ENCODE measurements at regions not wholly inside any gene's neighbourhood (a gene's known extent, or its start where the extent isn't known, plus 50 kb on each side); places are given as distances from the start of the nearest gene placed in this dataset.
"Not testable (repeated sequence)": the region's sequence is repeated elsewhere in the genome, so short reads cannot be mapped to it uniquely, and the experiment has no call there.

DNA sequence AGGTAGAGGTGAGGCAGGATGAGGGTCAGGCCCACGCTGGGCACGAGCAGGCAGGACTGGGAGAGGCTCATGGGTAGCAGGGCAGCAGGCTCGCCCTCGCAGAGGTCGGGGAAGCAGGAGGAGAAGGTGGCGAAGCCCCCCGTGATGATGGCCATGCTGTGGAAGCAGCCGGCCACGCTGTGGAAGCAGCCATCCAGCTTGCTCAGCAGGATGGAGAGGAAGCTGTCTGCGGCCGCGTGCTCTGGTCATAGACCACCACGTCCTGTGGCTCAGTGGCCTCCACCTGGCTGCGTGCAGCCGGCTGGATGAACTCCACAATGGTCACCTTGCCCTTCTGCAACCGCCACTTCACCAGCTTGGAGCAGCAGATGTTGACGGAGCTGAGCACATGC lies 135.6 kb upstream of the PTPN20 start:
- H4K20me1 ChIP-seq (ENCODE audit: insufficient read depth); H3K4me2 ChIP-seq (ENCODE audit: unreplicated experiment); in situ Hi-C loops (cut with MboI); H3K36me3 ChIP-seq (ENCODE audit: low read depth); H3K27me3 ChIP-seq (replicated peaks; ENCODE audit: insufficient read depth); H3K27ac ChIP-seq; H3F3A ChIP-seq (ENCODE audit: insufficient read depth); DNase-seq; H3K79me2 ChIP-seq (ENCODE audit: insufficient read depth); H3K4me1 ChIP-seq (ENCODE audit: insufficient read depth); H3K4me3 ChIP-seq; H3K9me2 ChIP-seq (ENCODE audit: insufficient read depth); H2AFZ ChIP-seq; H3K9me3 ChIP-seq (ENCODE audit: low read depth); H3K9ac ChIP-seq: not testable (repeated sequence)
- WGBS, 2 experiments (ENCODE audit: low coverage in 1 of 2, low lambda C conversion rate in 2 of 2, missing lambda C conversion rate in 2 of 2), result 93 to 95% methylated on average over 15 of the region's 17 CpGs

DNA sequence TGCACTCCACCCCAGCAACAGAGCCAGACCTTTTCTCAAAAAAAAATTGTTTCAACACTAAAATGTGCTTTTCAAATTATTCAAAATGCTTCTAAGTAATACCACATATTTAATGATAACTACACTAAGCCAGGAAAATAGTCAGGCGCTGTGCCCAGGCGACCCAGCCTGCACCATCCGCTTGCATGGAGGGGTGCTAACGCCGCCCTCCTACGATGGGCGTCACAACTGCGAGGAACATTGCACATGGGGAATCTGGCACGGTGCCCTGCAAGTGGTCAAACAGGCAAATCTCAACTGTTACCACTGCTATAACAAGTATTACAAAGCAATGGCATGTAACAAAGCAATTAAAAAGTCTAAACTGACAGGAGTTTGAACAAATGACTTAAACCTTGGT lies 131.7 kb upstream of the PTPN20 start:
- in situ Hi-C loops (cut with MboI); H3K36me3 ChIP-seq (ENCODE audit: low read depth); H3K9me2 ChIP-seq (ENCODE audit: insufficient read depth); H3K4me3 ChIP-seq; H3K27me3 ChIP-seq (replicated peaks; ENCODE audit: insufficient read depth); H3K79me2 ChIP-seq (ENCODE audit: insufficient read depth); H3K9me3 ChIP-seq (ENCODE audit: low read depth); H2AFZ ChIP-seq; H4K20me1 ChIP-seq (ENCODE audit: insufficient read depth): not testable (repeated sequence)
- peak; percentile 57 for DNase-seq
- peak overlapping the region; percentile 88 for H3K4me2 ChIP-seq (ENCODE audit: unreplicated experiment)
- peak overlapping the region; percentile 70 for H3K9ac ChIP-seq
- H3K27ac ChIP-seq, result peak overlapping the region; percentile 89
- H3K4me1 ChIP-seq (ENCODE audit: insufficient read depth), result peaks cover 30% of the 10 kb centered on the region
- WGBS, 2 experiments (ENCODE audit: low coverage in 1 of 2, low lambda C conversion rate in 2 of 2, missing lambda C conversion rate in 2 of 2), result 10 to 11% methylated on average over 9 of the region's 9 CpGs
- H3F3A ChIP-seq (ENCODE audit: insufficient read depth), result peaks cover 22% of the 10 kb centered on the region

DNA sequence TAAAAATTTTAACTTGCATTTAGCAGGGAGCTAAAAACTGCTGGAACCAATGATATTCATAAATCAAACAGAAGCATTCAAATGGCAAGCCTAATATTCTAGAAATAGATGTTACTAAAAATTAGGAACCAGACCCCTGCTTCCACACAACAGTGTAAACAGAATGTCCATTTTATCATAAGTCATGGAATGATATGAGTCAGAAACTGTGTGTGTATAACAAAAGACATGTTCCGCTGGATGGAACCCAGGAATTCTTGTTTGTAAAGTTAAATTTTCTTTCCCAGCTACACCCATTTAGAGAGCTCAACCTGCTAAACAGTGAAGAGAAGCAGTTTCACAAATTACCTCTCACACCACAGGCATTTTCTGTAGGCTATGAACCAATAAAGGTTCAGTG lies 131.1 kb upstream of the PTPN20 start:
- peak overlapping the region; percentile 25 for H3K4me3 ChIP-seq
- peak overlapping the region; percentile 70 for H3K9ac ChIP-seq
- H4K20me1 ChIP-seq (ENCODE audit: insufficient read depth); H2AFZ ChIP-seq; H3K36me3 ChIP-seq (ENCODE audit: low read depth); H3K79me2 ChIP-seq (ENCODE audit: insufficient read depth); H3K9me3 ChIP-seq (ENCODE audit: low read depth); H3K27me3 ChIP-seq (replicated peaks; ENCODE audit: insufficient read depth); in situ Hi-C loops (cut with MboI); H3K9me2 ChIP-seq (ENCODE audit: insufficient read depth): not testable (repeated sequence)
- H3K4me2 ChIP-seq (ENCODE audit: unreplicated experiment), result peak overlapping the region; percentile 88
- peak; percentile 80 for DNase-seq
- WGBS, 2 experiments (ENCODE audit: low coverage in 1 of 2, low lambda C conversion rate in 2 of 2, missing lambda C conversion rate in 2 of 2), result 0% methylated on average over 1 of the region's 1 CpG
- H3K27ac ChIP-seq, result peak overlapping the region; percentile 89
- peaks cover 22% of the 10 kb centered on the region for H3F3A ChIP-seq (ENCODE audit: insufficient read depth)
- H3K4me1 ChIP-seq (ENCODE audit: insufficient read depth), result peaks cover 30% of the 10 kb centered on the region

DNA sequence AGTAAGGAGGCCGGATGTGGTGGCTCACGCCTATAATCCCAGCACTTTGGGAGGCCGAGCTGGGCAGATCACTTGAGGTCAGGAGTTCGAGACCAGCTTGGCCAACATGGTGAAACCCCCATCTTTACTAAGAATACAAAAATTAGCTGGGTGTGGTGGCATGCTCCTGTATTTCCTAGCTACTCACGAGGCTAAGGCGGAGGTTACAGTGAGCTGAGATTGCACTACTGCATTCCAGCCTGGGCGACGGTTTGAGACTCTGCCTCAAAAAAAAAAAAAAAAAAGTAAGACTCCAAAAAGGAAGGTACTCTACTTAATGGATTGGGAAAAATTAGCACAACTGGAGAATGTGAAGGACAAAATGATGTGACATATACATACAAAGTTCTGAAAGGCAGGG lies 130.2 kb upstream of the PTPN20 start:
- DNase-seq, result peak; percentile 73
- H3K9me2 ChIP-seq (ENCODE audit: insufficient read depth); H4K20me1 ChIP-seq (ENCODE audit: insufficient read depth); in situ Hi-C loops (cut with MboI); H3K79me2 ChIP-seq (ENCODE audit: insufficient read depth); H3K9me3 ChIP-seq (ENCODE audit: low read depth); H3K36me3 ChIP-seq (ENCODE audit: low read depth); H3K27me3 ChIP-seq (replicated peaks; ENCODE audit: insufficient read depth); H2AFZ ChIP-seq: not testable (repeated sequence)
- WGBS, 2 experiments (ENCODE audit: low coverage in 1 of 2, low lambda C conversion rate in 2 of 2, missing lambda C conversion rate in 2 of 2), result 4 to 5% methylated on average over 8 of the region's 8 CpGs
- H3K4me3 ChIP-seq, result peak overlapping the region; percentile 25
- peak overlapping the region; percentile 89 for H3K27ac ChIP-seq
- H3F3A ChIP-seq (ENCODE audit: insufficient read depth), result peaks cover 22% of the 10 kb centered on the region
- H3K9ac ChIP-seq, result peak overlapping the region; percentile 70
- H3K4me2 ChIP-seq (ENCODE audit: unreplicated experiment), result peak overlapping the region; percentile 88
- peaks cover 30% of the 10 kb centered on the region for H3K4me1 ChIP-seq (ENCODE audit: insufficient read depth)

DNA sequence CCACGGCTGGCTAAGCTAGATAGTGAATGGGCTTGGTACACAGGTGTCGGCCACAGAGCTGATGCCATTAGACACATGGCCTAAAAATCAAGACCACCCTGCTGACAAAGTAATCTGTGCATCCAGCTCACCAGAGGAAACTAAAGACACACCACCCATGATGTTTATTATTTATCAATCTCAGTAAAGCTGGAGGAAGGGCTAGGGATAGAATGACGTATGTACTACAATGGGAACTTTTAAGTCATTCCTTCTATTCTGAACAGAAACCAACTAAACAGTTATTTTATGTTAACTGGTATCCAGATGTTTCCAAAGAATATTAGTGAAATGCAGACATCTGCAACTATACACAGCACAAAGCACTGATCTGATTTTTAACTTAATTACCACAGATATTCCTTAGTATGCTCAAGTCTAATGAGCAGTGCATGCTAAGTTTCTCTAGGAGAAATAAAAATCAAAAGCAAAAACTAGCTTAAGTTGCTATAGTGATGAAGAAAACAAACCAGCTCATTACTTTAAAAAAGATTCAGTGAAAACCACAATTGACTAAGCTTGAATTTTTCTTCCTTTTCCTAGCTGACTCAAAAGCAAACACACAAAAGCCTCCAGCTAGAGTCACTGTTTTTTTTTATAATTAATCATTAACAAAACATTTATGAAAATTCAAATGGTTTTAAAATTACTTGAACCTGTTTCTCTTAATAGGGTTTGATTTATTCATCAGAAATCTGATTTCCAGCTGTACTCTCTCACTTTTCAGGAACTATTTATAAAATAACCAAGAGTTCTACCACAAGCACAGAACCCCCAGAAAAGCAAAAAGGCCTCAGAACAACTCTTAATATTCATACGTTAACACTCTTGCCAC lies 129.0 kb upstream of the PTPN20 start:
- Histone ChIP-seq H3F3A (ENCODE audit: insufficient read depth) (peaks cover 22% of the 10 kb centered on the region), H3K9ac (peak overlapping the region; percentile 70), H3K4me2 (ENCODE audit: unreplicated experiment) (peak overlapping the region; percentile 88), H3K4me1 (ENCODE audit: insufficient read depth) (peaks cover 30% of the 10 kb centered on the region), H3K27ac (peak overlapping the region; percentile 89)
- H2AFZ ChIP-seq; H4K20me1 ChIP-seq (ENCODE audit: insufficient read depth); H3K4me3 ChIP-seq; H3K79me2 ChIP-seq (ENCODE audit: insufficient read depth); H3K27me3 ChIP-seq (replicated peaks; ENCODE audit: insufficient read depth); H3K36me3 ChIP-seq (ENCODE audit: low read depth); H3K9me2 ChIP-seq (ENCODE audit: insufficient read depth); in situ Hi-C loops (cut with MboI); H3K9me3 ChIP-seq (ENCODE audit: low read depth): not testable (repeated sequence)
- WGBS, 2 experiments (ENCODE audit: low coverage in 1 of 2, low lambda C conversion rate in 2 of 2, missing lambda C conversion rate in 2 of 2), result 34 to 43% methylated on average over 4 of the region's 4 CpGs
- peak; percentile 67 for DNase-seq

DNA sequence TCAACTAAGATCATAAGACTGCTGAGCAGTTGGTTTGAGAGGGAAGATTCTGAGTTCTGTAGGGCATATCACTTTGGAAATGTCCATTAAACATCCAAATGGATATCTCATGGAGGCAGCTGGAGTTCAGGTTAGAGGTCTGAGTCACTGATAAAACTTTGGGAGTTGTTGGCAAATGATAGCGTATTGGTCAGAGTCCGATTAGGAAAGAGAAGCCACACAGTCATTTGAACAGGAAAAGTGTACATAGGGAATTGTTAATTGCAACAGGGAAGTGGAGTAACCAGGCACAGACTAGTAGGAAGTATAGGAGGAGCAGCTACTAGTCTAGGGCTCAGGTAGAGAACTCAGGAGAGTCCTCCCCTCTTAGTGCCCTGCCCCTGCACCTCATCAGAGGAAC lies 126.6 kb upstream of the PTPN20 start:
- H3K79me2 ChIP-seq (ENCODE audit: insufficient read depth); H3K27me3 ChIP-seq (replicated peaks; ENCODE audit: insufficient read depth); H3K27ac ChIP-seq; H3K4me3 ChIP-seq; H3K9me3 ChIP-seq (ENCODE audit: low read depth); H4K20me1 ChIP-seq (ENCODE audit: insufficient read depth); DNase-seq; in situ Hi-C loops (cut with MboI); H3K9ac ChIP-seq; H3K4me2 ChIP-seq (ENCODE audit: unreplicated experiment); H2AFZ ChIP-seq; H3K36me3 ChIP-seq (ENCODE audit: low read depth); H3K9me2 ChIP-seq (ENCODE audit: insufficient read depth): not testable (repeated sequence)
- WGBS, 2 experiments (ENCODE audit: low coverage in 1 of 2, low lambda C conversion rate in 2 of 2, missing lambda C conversion rate in 2 of 2), result 97 to 100% methylated on average over 2 of the region's 2 CpGs
- Histone ChIP-seq H3F3A (ENCODE audit: insufficient read depth) (peaks cover 22% of the 10 kb centered on the region), H3K4me1 (ENCODE audit: insufficient read depth) (peaks cover 27% of the 10 kb centered on the region)

DNA sequence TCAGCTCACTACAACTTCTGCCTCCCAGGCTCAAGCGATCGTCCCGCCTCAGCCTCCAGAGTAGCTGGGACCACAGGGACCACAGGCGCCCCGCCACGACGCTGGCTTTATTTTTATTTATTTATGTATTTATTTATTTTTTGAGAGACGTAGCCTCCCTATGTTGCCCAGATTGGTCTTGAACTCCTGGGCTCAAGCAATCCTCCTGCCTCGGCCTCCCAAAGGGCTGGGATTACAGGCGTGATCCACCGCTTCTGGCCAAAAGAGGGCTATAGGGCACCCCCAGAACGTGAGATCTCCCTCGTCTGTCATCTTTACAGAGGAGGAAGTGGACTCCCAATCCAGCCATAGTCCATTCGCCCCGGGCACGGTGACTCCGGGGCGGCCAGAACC lies 125.1 kb upstream of the PTPN20 start:
- Histone ChIP-seq H3K4me1 (ENCODE audit: insufficient read depth) (peaks cover 16% of the 10 kb centered on the region), H3K9ac (peak overlapping the region; percentile 91), H3K4me3 (peak overlapping the region; percentile 92), H2AFZ (peak overlapping the region; percentile 91; the same call in 1 of the 2 replicates), H3K27ac (peak overlapping the region; percentile 85; the same call in 1 of the 2 replicates), H3K4me2 (ENCODE audit: unreplicated experiment) (peak overlapping the region; percentile 78)
- H3K27me3 ChIP-seq (replicated peaks; ENCODE audit: insufficient read depth); H3K79me2 ChIP-seq (ENCODE audit: insufficient read depth); H3K9me2 ChIP-seq (ENCODE audit: insufficient read depth); H3K36me3 ChIP-seq (ENCODE audit: low read depth); in situ Hi-C loops (cut with MboI); H4K20me1 ChIP-seq (ENCODE audit: insufficient read depth); H3K9me3 ChIP-seq (ENCODE audit: low read depth); H3F3A ChIP-seq (ENCODE audit: insufficient read depth): not testable (repeated sequence)
- WGBS, 2 experiments (ENCODE audit: low coverage in 1 of 2, low lambda C conversion rate in 2 of 2, missing lambda C conversion rate in 2 of 2), result 43 to 60% methylated on average over 13 to 18 of the region's 18 CpGs
- DNase-seq, result peak; percentile 7
